Mesothelial cell of epicardium (in vitro differentiated cells): ENCODE measurements at regions not wholly inside any gene's neighbourhood (a gene's known extent, or its start where the extent isn't known, plus 50 kb on each side); places are given as distances from the start of the nearest gene placed in this dataset.

Experiments
- DNase-seq, 2 experiments: peaks; one replicate each; pipeline ENCODE4 v3.0.0; 2021; ENCODE audit warnings: low spot score in 2 of 2; ENCODE audit not compliant: unreplicated experiment in 2 of 2
- H3K27ac Mint-ChIP-seq: 2 replicates; pipeline ENCODE4 v1.8.0; 2021; ENCODE audit warnings: mixed read lengths
- H3K27me3 Mint-ChIP-seq: 2 replicates; pipeline ENCODE4 v1.8.0; 2021; ENCODE audit warnings: low read depth, mixed read lengths
- H3K36me3 Mint-ChIP-seq: 2 replicates; pipeline ENCODE4 v1.8.0; 2021; ENCODE audit warnings: mixed read lengths
- H3K4me1 Mint-ChIP-seq: 2 replicates; pipeline ENCODE4 v1.8.0; 2021; ENCODE audit warnings: mixed read lengths
- H3K4me3 Mint-ChIP-seq: 2 replicates; pipeline ENCODE4 v1.8.0; 2021; ENCODE audit warnings: mild to moderate bottlenecking, moderate library complexity, mixed read lengths
- H3K9me3 Mint-ChIP-seq: 2 replicates; pipeline ENCODE4 v1.8.0; 2021; ENCODE audit warnings: mixed read lengths
- CTCF ChIP-seq: fragments of 200-600 bp; sonication (generic); IDR thresholded peaks from one replicate; pipeline ENCODE4 v1.5.0; 2021; ENCODE audit warnings: antibody characterized with exemption; ENCODE audit not compliant: unreplicated experiment

- no peaks in the 10 kb centered on the region for H3K27me3 Mint-ChIP-seq
- H3K4me3 Mint-ChIP-seq, result no peak overlapping the region
- peaks cover 31% of the 10 kb centered on the region for H3K9me3 Mint-ChIP-seq
- H3K27ac Mint-ChIP-seq, result no peak overlapping the region
- TF ChIP-seq CTCF, result no peak
- peaks cover 40% of the 10 kb centered on the region for H3K4me1 Mint-ChIP-seq
- no peak for DNase-seq
- H3K36me3 Mint-ChIP-seq, result peaks cover 10% of the 10 kb centered on the region
Measured at GRCh38 chr2:150144546-150145298, 342.7 kb downstream of the RND3 start.

GRCh38 chr2:150143087-150143536 lies 344.4 kb downstream of the RND3 start:
- Mint-ChIP-seq H3K27me3 (no peaks in the 10 kb centered on the region), H3K9me3 (peaks cover 31% of the 10 kb centered on the region), H3K36me3 (peaks cover 10% of the 10 kb centered on the region), H3K4me1 (peaks cover 42% of the 10 kb centered on the region), H3K4me3 (no peak overlapping the region), H3K27ac (no peak overlapping the region)
- no peak for DNase-seq
- TF ChIP-seq CTCF, result no peak

- DNase-seq, result no peak
- Mint-ChIP-seq H3K36me3 (peaks cover 10% of the 10 kb centered on the region), H3K4me3 (no peak overlapping the region), H3K27me3 (no peaks in the 10 kb centered on the region), H3K4me1 (peaks cover 48% of the 10 kb centered on the region), H3K9me3 (peaks cover 27% of the 10 kb centered on the region), H3K27ac (no peak overlapping the region)
- TF ChIP-seq CTCF, result no peak
Measured at GRCh38 chr2:150142561-150142960, 344.9 kb downstream of the RND3 start.

- Mint-ChIP-seq H3K4me3 (no peak overlapping the region), H3K27me3 (no peaks in the 10 kb centered on the region), H3K27ac (no peak overlapping the region), H3K4me1 (peaks cover 58% of the 10 kb centered on the region), H3K36me3 (peaks cover 6% of the 10 kb centered on the region), H3K9me3 (peaks cover 16% of the 10 kb centered on the region)
- DNase-seq, result no peak
- no peak for TF ChIP-seq CTCF
Measured at GRCh38 chr2:150141226-150142001, 346.1 kb downstream of the RND3 start.

- Mint-ChIP-seq H3K4me1 (peaks cover 61% of the 10 kb centered on the region), H3K27ac (no peak overlapping the region), H3K9me3 (peaks cover 10% of the 10 kb centered on the region), H3K27me3 (no peaks in the 10 kb centered on the region), H3K36me3 (no peaks in the 10 kb centered on the region), H3K4me3 (no peak overlapping the region)
- no peak for DNase-seq
- TF ChIP-seq CTCF, result no peak
Measured at GRCh38 chr2:150140777-150141176, 346.7 kb downstream of the RND3 start.
